HG03159 (cell line): ENCODE measurements at regions not wholly inside any gene's neighbourhood (a gene's known extent, or its start where the extent isn't known, plus 50 kb on each side); places are given as distances from the start of the nearest gene placed in this dataset.
"Not testable (repeated sequence)": the region's sequence is repeated elsewhere in the genome, so short reads cannot be mapped to it uniquely, and the experiment has no call there.

Experiments used
- ATAC-seq: cut with Tn5 transposase; IDR thresholded peaks from one replicate; pipeline ENCODE4 v1.9.1; 2021; ENCODE audit warnings: mild to moderate bottlenecking, moderate library complexity; ENCODE audit not compliant: unreplicated experiment

GRCh38 chr15:53133255-53133850, 343.2 kb upstream of the ONECUT1 start:
- ATAC-seq: no peak

- ATAC-seq: no peak
Observed at GRCh38 chr15:53130943-53131342, 340.8 kb upstream of the ONECUT1 start.

DNA sequence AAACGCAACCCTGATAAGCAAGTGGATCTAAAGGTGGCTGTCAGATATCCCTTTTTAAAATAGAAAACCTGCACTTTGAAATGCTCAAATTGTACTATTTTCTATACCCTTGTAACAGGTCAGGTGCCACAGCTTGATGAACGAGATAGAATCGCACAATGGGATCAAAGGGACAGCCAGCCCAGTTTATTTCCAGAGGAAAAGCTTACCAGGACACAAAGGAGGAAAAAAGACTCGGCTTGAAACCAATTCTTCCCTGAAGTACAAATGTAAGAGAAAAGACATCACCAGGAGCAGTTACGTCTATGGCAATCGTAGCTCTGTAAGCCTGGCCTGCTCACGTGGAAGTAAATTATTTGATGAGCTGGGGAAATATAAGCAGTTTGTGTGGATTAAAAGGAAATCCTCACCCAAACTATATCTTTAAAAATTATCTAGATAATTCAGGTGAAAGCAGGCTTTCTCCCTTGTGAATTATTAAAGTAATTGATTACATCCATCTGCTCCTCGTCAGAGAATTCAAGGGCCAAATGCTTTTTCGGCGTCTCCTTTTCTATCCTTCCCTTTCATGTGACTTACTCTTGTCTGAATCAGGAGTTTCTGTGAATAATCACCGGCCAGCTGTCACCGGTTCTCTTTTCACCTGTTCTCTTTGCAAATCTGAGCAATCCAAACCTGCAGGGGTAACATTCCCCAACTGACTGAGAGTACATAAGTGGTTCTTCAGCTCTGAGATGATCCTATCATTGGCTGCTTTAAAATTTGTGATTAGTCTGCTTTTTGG, 339.2 kb upstream of the ONECUT1 start:
- ATAC-seq: no peak

DNA sequence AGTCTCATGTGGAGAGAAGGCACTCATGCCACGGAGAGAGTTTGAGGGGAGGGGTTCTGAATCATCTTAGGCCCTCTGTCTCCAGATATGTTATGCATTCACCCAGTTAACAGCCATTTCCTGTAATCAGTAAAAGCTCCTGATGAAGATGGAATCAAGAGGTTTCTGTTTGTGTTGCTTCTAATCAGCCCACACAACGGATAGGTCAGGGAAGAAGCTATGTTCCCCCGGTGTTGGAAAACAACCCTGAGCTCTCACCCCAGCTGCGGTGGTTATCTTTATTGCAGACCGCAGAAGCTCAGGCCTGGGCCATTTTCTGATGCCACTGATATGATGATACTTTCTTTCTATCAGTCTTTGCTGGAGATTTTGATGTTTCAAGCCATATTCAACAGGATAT, 338.5 kb upstream of the ONECUT1 start:
- no peak for ATAC-seq

GRCh38 chr15:53126144-53126543, 336.0 kb upstream of the ONECUT1 start:
- ATAC-seq: no peak

DNA sequence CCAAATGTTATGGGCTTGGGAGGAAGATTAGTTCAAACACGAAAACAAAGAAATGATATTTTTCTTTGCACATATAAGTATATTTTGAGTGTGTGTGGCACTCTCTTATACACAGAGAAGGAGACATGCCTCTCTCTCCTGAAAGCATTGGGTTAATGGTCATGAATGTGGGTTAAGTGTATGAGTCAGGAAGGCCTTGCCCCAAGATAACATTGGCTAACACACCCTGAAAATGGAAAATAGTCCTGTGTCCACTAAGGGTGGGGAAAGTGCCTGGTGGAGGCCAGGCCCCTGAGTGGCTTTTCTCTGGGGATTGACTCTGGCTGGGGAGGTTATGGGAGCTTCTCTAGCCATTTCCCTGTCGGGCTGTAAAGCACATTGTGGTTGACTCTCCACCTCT, 332.7 kb upstream of the ONECUT1 start:
- no peak for ATAC-seq

DNA sequence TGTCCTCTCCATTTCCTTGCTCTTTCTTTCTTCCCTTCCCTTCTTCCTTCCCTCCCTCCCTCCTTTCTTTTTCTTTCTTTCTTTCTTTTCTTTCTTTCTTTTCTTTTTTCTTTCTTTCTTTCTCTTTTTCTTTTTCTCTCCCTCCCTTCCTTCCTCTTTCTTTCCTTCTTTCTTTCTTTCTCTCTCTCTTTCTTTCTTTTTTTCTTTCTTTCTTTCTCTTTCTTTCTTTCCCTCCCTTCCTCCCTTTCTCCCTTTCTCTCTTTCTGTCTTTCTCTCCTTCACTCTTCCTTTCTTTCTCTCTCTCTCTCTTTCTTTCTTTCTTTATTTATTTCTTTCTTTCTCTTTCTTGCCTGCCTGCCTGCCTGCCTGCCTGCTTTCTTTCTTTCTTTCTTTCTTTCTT, 326.8 kb upstream of the ONECUT1 start:
- ATAC-seq: not testable (repeated sequence)

GRCh38 chr15:53116169-53116568, 326.0 kb upstream of the ONECUT1 start:
- no peak for ATAC-seq

GRCh38 chr15:53115563-53115962, 325.4 kb upstream of the ONECUT1 start:
- no peak for ATAC-seq

DNA sequence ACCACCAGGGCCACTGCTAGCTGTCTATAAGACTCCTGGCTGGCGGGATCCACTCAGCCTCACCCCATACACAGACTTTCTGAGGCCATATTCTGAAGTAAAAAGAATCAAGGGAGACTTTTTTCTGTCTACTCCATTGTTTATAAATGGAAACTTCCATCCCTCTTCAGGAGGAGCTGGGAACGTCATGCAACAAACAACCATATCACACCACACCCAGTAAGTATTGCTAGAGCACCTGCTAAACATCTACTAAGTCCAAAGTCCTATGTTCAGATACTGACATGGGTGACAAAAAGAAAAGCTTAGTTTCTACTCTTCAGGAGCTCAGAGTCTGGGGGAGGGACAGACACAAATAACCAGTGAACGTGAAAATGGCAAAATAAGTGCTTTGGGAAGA, 324.8 kb upstream of the ONECUT1 start:
- no peak for ATAC-seq

GRCh38 chr15:53110999-53111398, 320.9 kb upstream of the ONECUT1 start:
- no peak for ATAC-seq

GRCh38 chr15:53108319-53108718, 318.2 kb upstream of the ONECUT1 start:
- no peak for ATAC-seq

DNA sequence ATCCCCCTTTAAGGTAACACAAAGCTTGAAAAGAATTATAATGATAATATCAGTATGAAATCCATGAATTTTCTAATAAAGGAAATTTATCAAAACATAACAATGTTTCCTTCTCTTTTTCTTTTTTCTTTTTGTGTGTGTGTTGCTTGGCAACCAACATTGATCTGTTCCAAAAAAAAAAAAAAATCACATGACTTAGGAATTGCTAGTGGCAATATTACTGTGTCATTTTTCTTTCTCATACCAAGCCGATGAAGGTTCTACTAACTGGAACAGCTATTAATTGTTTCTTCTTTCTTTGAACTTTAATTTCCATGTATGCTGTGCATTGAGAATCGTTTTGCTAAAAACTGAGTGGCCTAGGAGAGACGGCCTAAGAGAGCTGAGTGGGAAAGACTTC, 317.7 kb upstream of the ONECUT1 start:
- ATAC-seq: no peak

DNA sequence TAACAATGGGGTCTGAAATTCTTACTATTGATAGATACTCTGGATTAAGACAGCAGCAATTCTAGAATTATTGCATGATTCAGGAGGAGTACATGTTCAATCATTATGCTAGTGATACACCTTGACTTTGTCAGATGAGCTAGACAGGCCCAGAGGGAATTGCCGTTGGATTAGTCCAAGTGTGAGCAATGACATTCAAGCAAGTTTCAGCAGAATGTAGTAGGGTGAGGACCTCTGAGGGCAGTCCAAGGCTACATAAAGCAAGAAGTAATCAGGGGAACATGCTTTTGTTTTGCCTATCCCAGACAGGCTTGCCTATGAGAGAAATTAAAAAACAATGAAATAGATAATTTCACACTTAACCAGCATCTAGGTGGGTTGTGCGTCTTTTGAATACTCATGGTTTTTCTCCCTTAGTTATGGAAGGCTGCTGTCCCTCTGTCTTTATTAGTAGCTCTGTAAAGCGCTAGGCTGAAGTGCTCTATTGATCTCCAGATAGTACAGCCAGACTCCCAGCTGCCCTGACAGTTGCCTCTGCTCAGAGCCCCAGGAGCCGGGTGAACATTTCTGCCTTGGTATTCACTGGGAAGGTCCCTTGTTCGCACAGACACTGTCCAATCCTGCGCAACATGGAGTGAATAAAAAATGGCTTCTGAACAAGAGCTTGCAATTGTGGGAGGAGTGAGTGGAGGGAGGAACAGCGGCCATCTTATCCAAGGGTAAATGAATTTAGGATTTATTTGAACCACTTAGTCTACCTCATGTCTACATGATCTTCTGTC, 316.6 kb upstream of the ONECUT1 start:
- no peak for ATAC-seq

- no peak for ATAC-seq
Observed at GRCh38 chr15:53102483-53102882, 312.3 kb upstream of the ONECUT1 start.

DNA sequence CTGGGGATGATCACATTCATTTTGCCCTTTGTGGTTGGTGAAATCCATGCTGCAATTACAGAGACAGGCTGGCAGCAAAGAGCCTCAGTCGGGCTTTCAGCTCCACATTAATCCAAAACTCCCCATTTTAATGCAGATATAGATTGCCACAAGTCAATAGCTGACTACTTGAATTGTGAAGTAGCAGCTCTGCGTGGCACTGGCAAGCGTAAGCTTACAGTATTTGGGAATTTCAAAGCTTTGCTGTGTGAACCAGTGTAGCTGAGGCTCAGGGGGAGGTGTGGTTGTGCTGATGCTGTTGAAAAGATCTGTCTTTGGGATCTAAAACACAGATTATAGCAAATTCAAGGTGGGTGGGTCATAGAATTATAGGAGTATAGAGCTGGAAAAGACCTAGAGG, 290.3 kb upstream of the ONECUT1 start:
- ATAC-seq: no peak

DNA sequence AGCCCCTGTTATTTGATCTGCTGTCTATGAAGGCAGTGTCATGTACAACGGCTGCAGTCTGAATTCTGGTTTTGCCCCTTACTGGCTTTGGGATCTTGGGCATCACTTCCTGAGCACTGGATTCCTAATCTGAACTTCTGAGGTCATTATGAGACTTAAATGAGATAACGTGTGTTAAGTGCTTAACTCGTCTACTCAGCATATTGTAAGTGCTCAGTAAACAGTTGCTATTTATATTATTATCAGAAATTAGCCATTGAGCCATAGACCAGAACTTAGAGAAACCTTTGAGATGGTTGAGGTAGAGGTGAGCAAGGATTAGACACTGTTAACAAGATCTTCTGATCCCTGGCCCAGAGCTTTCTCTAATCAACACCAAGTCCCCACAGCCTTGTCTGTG, 284.1 kb upstream of the ONECUT1 start:
- ATAC-seq: no peak

DNA sequence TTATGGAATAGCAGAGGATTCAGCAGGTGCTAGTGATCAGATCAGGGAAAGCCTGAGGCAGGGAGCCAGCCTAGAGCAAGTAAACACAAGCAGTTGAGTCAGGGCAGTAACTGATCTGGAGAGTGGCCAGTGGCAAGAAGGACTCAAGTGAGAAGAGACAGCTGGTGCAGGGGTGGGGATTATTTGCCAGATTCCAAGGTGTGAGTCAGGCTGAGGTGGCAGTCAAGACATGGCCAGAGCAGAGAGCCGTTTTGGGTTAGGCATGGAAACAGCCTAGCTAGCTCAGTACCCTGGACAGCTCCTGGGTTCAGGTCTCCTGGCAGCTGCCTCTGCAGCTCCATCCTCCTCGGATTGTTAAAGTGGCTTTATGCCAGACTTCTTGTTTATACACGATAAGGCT, 281.9 kb upstream of the ONECUT1 start:
- ATAC-seq: no peak

GRCh38 chr15:53068636-53069035, 278.5 kb upstream of the ONECUT1 start:
- ATAC-seq: no peak

- no peak for ATAC-seq
Observed at GRCh38 chr15:53059273-53060043, 269.3 kb upstream of the ONECUT1 start.

GRCh38 chr15:53046153-53046790, 256.1 kb upstream of the ONECUT1 start:
- no peak for ATAC-seq
